ENCODE measurements at regions not wholly inside any gene's neighbourhood (a gene's known extent, or its start where the extent isn't known, plus 50 kb on each side); places are given as distances from the start of the nearest gene placed in this dataset.

DNA sequence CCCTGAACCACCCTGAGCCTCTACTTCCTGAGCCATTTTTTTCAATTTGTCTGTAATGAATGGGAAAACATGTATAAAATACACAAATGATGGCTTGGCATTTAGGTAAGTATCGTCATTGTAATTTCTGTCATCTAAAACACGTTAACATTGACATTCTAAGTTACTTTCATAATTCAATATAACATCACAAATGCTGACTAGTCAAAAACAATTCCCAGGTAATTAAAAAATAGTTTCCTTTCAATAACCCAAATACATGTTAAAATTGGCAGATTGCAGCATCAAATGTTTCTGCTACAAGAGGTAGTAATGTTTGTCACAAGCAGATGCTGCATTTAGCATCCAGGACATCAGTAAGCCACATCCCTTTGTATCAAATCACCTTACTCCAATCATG, 776.4 kb downstream of the KCTD16 start:
- Mint-ChIP-seq H3K27ac (ENCODE audit: unreplicated experiment) (no peak overlapping the region), H3K27me3 (ENCODE audit: insufficient read depth, unreplicated experiment) (peaks cover 2% of the 10 kb centered on the region), H3K36me3 (ENCODE audit: insufficient read depth, unreplicated experiment) (no peaks in the 10 kb centered on the region), H3K4me3 (ENCODE audit: unreplicated experiment) (no peak overlapping the region), H3K4me1 (ENCODE audit: low read depth, unreplicated experiment) (no peaks in the 10 kb centered on the region), H3K9me3 (ENCODE audit: unreplicated experiment) (no peaks in the 10 kb centered on the region)
- CTCF ChIA-PET = no interaction called here
- Histone ChIP-seq H3K4me3 (ENCODE audit: low read depth, low read length) (no peak overlapping the region), H3K9me3 (no peaks in the 10 kb centered on the region), H3K27me3 (replicated peaks; ENCODE audit: control insufficient read depth, insufficient read depth, low read length) (no peaks in the 10 kb centered on the region), H3K4me1 (no peaks in the 10 kb centered on the region), H3K36me3 (ENCODE audit: control insufficient read depth, insufficient read depth, low read length) (no peaks in the 10 kb centered on the region)
- intact Hi-C loops (cut with micrococcal nuclease; ENCODE audit: unreplicated experiment) = no loop called here
- TF ChIP-seq, protein P1, sequence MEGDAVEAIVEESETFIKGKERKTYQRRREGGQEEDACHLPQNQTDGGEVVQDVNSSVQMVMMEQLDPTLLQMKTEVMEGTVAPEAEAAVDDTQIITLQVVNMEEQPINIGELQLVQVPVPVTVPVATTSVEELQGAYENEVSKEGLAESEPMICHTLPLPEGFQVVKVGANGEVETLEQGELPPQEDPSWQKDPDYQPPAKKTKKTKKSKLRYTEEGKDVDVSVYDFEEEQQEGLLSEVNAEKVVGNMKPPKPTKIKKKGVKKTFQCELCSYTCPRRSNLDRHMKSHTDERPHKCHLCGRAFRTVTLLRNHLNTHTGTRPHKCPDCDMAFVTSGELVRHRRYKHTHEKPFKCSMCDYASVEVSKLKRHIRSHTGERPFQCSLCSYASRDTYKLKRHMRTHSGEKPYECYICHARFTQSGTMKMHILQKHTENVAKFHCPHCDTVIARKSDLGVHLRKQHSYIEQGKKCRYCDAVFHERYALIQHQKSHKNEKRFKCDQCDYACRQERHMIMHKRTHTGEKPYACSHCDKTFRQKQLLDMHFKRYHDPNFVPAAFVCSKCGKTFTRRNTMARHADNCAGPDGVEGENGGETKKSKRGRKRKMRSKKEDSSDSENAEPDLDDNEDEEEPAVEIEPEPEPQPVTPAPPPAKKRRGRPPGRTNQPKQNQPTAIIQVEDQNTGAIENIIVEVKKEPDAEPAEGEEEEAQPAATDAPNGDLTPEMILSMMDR (IDR thresholded peaks at IDR 0.05; ENCODE audit: insufficient read depth in 1 of 2, low read depth in 1 of 2, low read length in 1 of 2, severe bottlenecking in 1 of 2, unreplicated experiment in 1 of 2) = no peak
- no peak for DNase-seq
- POLR2A ChIA-PET = no interaction called here
- no TSS peak for BruUV-seq (replicated peaks)

DNA sequence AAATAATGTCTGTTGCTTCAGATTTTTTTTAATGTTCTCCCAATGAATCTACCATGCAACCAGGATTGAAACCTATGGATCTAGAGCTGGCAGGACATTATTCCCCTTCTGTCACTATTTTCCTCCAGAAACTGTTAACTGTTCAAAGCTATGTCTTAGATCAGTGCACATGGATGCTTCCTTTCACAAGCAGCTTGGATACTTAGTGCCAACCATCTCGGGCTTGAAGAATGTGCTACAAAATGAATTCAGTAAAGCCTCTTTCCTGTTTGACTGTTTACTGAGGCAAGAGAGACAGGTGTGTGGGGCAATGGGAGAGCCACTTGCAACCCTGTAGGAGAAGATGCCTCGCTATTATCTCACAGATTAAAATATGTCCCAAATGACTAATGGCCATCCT, 774.8 kb downstream of the KCTD16 start:
- DNase-seq = no peak
- H3K27ac Mint-ChIP-seq (ENCODE audit: unreplicated experiment) = no peak overlapping the region
- TF ChIP-seq, protein P1 (IDR thresholded peaks at IDR 0.05; ENCODE audit: insufficient read depth in 1 of 2, low read depth in 1 of 2, low read length in 1 of 2, severe bottlenecking in 1 of 2, unreplicated experiment in 1 of 2) = no peak
- no peaks in the 10 kb centered on the region for H3K9me3 Mint-ChIP-seq (ENCODE audit: unreplicated experiment)
- Histone ChIP-seq H3K36me3 (ENCODE audit: control insufficient read depth, insufficient read depth, low read length) (no peaks in the 10 kb centered on the region), H3K4me1 (no peaks in the 10 kb centered on the region), H3K4me3 (ENCODE audit: low read depth, low read length) (no peak overlapping the region), H3K27me3 (replicated peaks; ENCODE audit: control insufficient read depth, insufficient read depth, low read length) (no peaks in the 10 kb centered on the region), H3K9me3 (no peaks in the 10 kb centered on the region)
- POLR2A ChIA-PET = no interaction called here
- H3K4me3 Mint-ChIP-seq (ENCODE audit: unreplicated experiment) = no peak overlapping the region
- no peaks in the 10 kb centered on the region for H3K36me3 Mint-ChIP-seq (ENCODE audit: insufficient read depth, unreplicated experiment)
- BruUV-seq (replicated peaks) = no TSS peak
- H3K4me1 Mint-ChIP-seq (ENCODE audit: low read depth, unreplicated experiment) = no peaks in the 10 kb centered on the region
- peaks cover 2% of the 10 kb centered on the region for H3K27me3 Mint-ChIP-seq (ENCODE audit: insufficient read depth, unreplicated experiment)
- CTCF ChIA-PET = no interaction called here
- intact Hi-C loops (cut with micrococcal nuclease; ENCODE audit: unreplicated experiment) = no loop called here

DNA sequence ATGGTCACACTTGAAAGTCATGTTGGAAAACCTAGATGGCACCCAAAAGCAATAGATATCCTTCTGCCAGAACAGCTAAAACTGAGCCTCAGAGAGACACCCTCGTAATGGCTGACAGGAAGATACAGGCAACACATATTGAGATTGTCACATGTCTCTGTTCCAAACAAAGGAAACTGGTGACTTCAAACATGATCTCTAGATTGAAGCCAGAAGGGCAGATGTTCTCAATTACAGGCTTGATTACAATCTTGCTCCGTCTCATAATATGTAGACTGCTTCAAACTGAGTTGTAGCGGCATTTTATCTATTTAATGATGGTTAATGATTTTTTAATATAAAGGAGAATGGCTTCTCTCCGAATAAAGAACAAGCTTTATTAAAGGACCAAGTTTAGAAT, 774.3 kb downstream of the KCTD16 start:
- H3K36me3 Mint-ChIP-seq (ENCODE audit: insufficient read depth, unreplicated experiment) = no peaks in the 10 kb centered on the region
- Histone ChIP-seq H3K4me1 (no peaks in the 10 kb centered on the region), H3K27me3 (replicated peaks; ENCODE audit: control insufficient read depth, insufficient read depth, low read length) (no peaks in the 10 kb centered on the region), H3K4me3 (ENCODE audit: low read depth, low read length) (no peak overlapping the region), H3K9me3 (no peaks in the 10 kb centered on the region), H3K36me3 (ENCODE audit: control insufficient read depth, insufficient read depth, low read length) (no peaks in the 10 kb centered on the region)
- TF ChIP-seq, protein P1 (IDR thresholded peaks at IDR 0.05; ENCODE audit: insufficient read depth in 1 of 2, low read depth in 1 of 2, low read length in 1 of 2, severe bottlenecking in 1 of 2, unreplicated experiment in 1 of 2) = no peak
- intact Hi-C loops (cut with micrococcal nuclease; ENCODE audit: unreplicated experiment) = no loop called here
- CTCF ChIA-PET = no interaction called here
- no peak overlapping the region for H3K4me3 Mint-ChIP-seq (ENCODE audit: unreplicated experiment)
- no peak overlapping the region for H3K27ac Mint-ChIP-seq (ENCODE audit: unreplicated experiment)
- H3K4me1 Mint-ChIP-seq (ENCODE audit: low read depth, unreplicated experiment) = no peaks in the 10 kb centered on the region
- no peak for DNase-seq
- no TSS peak for BruUV-seq (replicated peaks)
- H3K27me3 Mint-ChIP-seq (ENCODE audit: insufficient read depth, unreplicated experiment) = peaks cover 2% of the 10 kb centered on the region
- H3K9me3 Mint-ChIP-seq (ENCODE audit: unreplicated experiment) = no peaks in the 10 kb centered on the region
- POLR2A ChIA-PET = no interaction called here
